CD4-positive, CD25-positive, alpha-beta regulatory T cell (primary cell): ENCODE measurements at regions not wholly inside any gene's neighbourhood (a gene's known extent, or its start where the extent isn't known, plus 50 kb on each side); places are given as distances from the start of the nearest gene placed in this dataset.

Source experiments
- ATAC-seq, 2 donors: fragments of 150-1000 bp; cut with Tn5 transposase; one replicate each; pipeline ENCODE4 v1.10.0; 2021; ENCODE audit warnings: low read depth in 2 of 2, moderate number of reproducible peaks in 2 of 2, moderate library complexity in 1 of 2
- DNase-seq, 3 donors: peaks; one replicate each; pipeline versions ENCODE4 v3.0.0 to v3.0.0-alpha.2; 2012 to 2022; ENCODE audit warnings: mixed read lengths in 1 of 3
- H3K27ac ChIP-seq: one replicate; pipeline ENCODE4 v1.7.0; 2013; ENCODE audit warnings: mild to moderate bottlenecking, low read length; ENCODE audit not compliant: insufficient read depth, poor library complexity, severe bottlenecking
- H3K27me3 ChIP-seq: one replicate; pipeline ENCODE4 v1.7.0; 2013; ENCODE audit warnings: low read length; ENCODE audit not compliant: control insufficient read depth, insufficient read depth
- H3K36me3 ChIP-seq: one replicate; pipeline ENCODE4 v1.7.0; 2013; ENCODE audit warnings: mild to moderate bottlenecking, low read length, moderate library complexity; ENCODE audit not compliant: control insufficient read depth, insufficient read depth
- H3K4me1 ChIP-seq: 2 replicates; pipeline ENCODE4 v1.7.0; 2013; ENCODE audit warnings: mild to moderate bottlenecking, low read length; ENCODE audit not compliant: insufficient read depth, control insufficient read depth, poor library complexity, severe bottlenecking
- H3K4me3 ChIP-seq: one replicate; pipeline ENCODE4 v1.7.0; 2013; ENCODE audit warnings: low read depth, mild to moderate bottlenecking, low read length, moderate library complexity
- H3K9me3 ChIP-seq, 2 experiments: 1 replicate in 1 of 2; 2 replicates in 1 of 2; pipeline ENCODE4 v1.7.0; 2013; ENCODE audit warnings: low read length in 2 of 2, mild to moderate bottlenecking in 1 of 2, moderate library complexity in 1 of 2; ENCODE audit not compliant: control insufficient read depth in 2 of 2
- H3K27ac Mint-ChIP-seq, 3 donors: one replicate each; pipeline ENCODE4 v1.8.0; 2020 to 2022; ENCODE audit warnings: mild to moderate bottlenecking in 3 of 3, mixed read lengths in 3 of 3, moderate library complexity in 2 of 3
- H3K27me3 Mint-ChIP-seq: one replicate; pipeline ENCODE4 v1.8.0; 2022; ENCODE audit warnings: mild to moderate bottlenecking, mixed read lengths
- H3K36me3 Mint-ChIP-seq: one replicate; pipeline ENCODE4 v1.8.0; 2020; ENCODE audit warnings: mixed read lengths
- H3K4me1 Mint-ChIP-seq, 4 donors: one replicate each; pipeline ENCODE4 v1.8.0; 2020 to 2022; ENCODE audit warnings: mixed read lengths in 4 of 4, mild to moderate bottlenecking in 1 of 4
- H3K4me3 Mint-ChIP-seq, 4 donors: one replicate each; pipeline ENCODE4 v1.8.0; 2020 to 2022; ENCODE audit warnings: mild to moderate bottlenecking in 4 of 4, mixed read lengths in 4 of 4, moderate library complexity in 3 of 4
- H3K9me3 Mint-ChIP-seq, 7 donors: one replicate each; pipeline ENCODE4 v1.8.0; 2020 to 2022; ENCODE audit warnings: mixed read lengths in 7 of 7, mild to moderate bottlenecking in 3 of 7, moderate library complexity in 2 of 7

GRCh38 chr3:168859574-168859973 lies 763.9 kb upstream of the GOLIM4 start:
- Histone ChIP-seq H3K27ac (no peak overlapping the region), H3K9me3 (no peaks in the 10 kb centered on the region), H3K4me3 (no peak overlapping the region), H3K4me1 (no peaks in the 10 kb centered on the region), H3K27me3 (no peaks in the 10 kb centered on the region), H3K36me3 (no peaks in the 10 kb centered on the region)
- Mint-ChIP-seq H3K27me3 (no peaks in the 10 kb centered on the region), H3K27ac (no peak overlapping the region), H3K4me1 (no peaks in the 10 kb centered on the region), H3K36me3 (no peaks in the 10 kb centered on the region), H3K4me3 (no peak overlapping the region), H3K9me3 (peaks cover 0 to 15% (median 3%) of the 10 kb centered on the region in 7 donors)
- DNase-seq, result no peak
- no peak for ATAC-seq

GRCh38 chr3:168859143-168859542 lies 763.4 kb upstream of the GOLIM4 start:
- H3K27ac Mint-ChIP-seq, result no peak overlapping the region
- H3K4me1 Mint-ChIP-seq, result no peaks in the 10 kb centered on the region
- Histone ChIP-seq H3K4me3 (no peak overlapping the region), H3K4me1 (no peaks in the 10 kb centered on the region), H3K27me3 (no peaks in the 10 kb centered on the region), H3K27ac (no peak overlapping the region), H3K9me3 (no peaks in the 10 kb centered on the region), H3K36me3 (no peaks in the 10 kb centered on the region)
- H3K36me3 Mint-ChIP-seq, result no peaks in the 10 kb centered on the region
- no peak overlapping the region for H3K4me3 Mint-ChIP-seq
- no peaks in the 10 kb centered on the region for H3K27me3 Mint-ChIP-seq
- ATAC-seq (no peak), DNase-seq (no peak)
- H3K9me3 Mint-ChIP-seq, result peaks cover 0 to 15% (median 4%) of the 10 kb centered on the region in 7 donors

- Histone ChIP-seq H3K36me3 (no peaks in the 10 kb centered on the region), H3K27me3 (no peaks in the 10 kb centered on the region), H3K4me3 (no peak overlapping the region), H3K4me1 (no peaks in the 10 kb centered on the region), H3K27ac (no peak overlapping the region), H3K9me3 (no peaks in the 10 kb centered on the region)
- H3K27ac Mint-ChIP-seq, result no peak overlapping the region
- no peaks in the 10 kb centered on the region for H3K27me3 Mint-ChIP-seq
- no peak overlapping the region for H3K4me3 Mint-ChIP-seq
- ATAC-seq (no peak), DNase-seq (no peak)
- no peaks in the 10 kb centered on the region for H3K4me1 Mint-ChIP-seq
- no peaks in the 10 kb centered on the region for H3K36me3 Mint-ChIP-seq
- peaks cover 0 to 17% (median 5%) of the 10 kb centered on the region in 7 donors for H3K9me3 Mint-ChIP-seq
Measured at GRCh38 chr3:168858327-168858726, 762.6 kb upstream of the GOLIM4 start.

- Mint-ChIP-seq H3K27me3 (no peaks in the 10 kb centered on the region), H3K4me3 (no peak overlapping the region), H3K27ac (no peak overlapping the region), H3K4me1 (no peaks in the 10 kb centered on the region), H3K9me3 (peaks cover 0 to 10% (median 5%) of the 10 kb centered on the region in 7 donors), H3K36me3 (no peaks in the 10 kb centered on the region)
- no peak overlapping the region for H3K27ac ChIP-seq
- no peaks in the 10 kb centered on the region for H3K36me3 ChIP-seq
- no peaks in the 10 kb centered on the region for H3K27me3 ChIP-seq
- H3K4me3 ChIP-seq, result no peak overlapping the region
- no peaks in the 10 kb centered on the region for H3K4me1 ChIP-seq
- no peaks in the 10 kb centered on the region for H3K9me3 ChIP-seq
- DNase-seq, result no peak
- ATAC-seq, result no peak
Measured at GRCh38 chr3:168850109-168850508, 754.4 kb upstream of the GOLIM4 start.

GRCh38 chr3:168847291-168847883 lies 751.7 kb upstream of the GOLIM4 start:
- ATAC-seq (no peak), DNase-seq (peak in 1 of 3 donors; percentile 14)
- Mint-ChIP-seq H3K4me3 (no peak overlapping the region), H3K4me1 (no peaks in the 10 kb centered on the region), H3K36me3 (no peaks in the 10 kb centered on the region), H3K27me3 (no peaks in the 10 kb centered on the region), H3K27ac (no peak overlapping the region), H3K9me3 (peaks cover 0 to 8% (median 3%) of the 10 kb centered on the region in 7 donors)
- no peaks in the 10 kb centered on the region for H3K36me3 ChIP-seq
- no peak overlapping the region for H3K4me3 ChIP-seq
- no peaks in the 10 kb centered on the region for H3K4me1 ChIP-seq
- H3K27ac ChIP-seq, result no peak overlapping the region
- no peaks in the 10 kb centered on the region for H3K27me3 ChIP-seq
- no peaks in the 10 kb centered on the region for H3K9me3 ChIP-seq

GRCh38 chr3:168844894-168845482 lies 749.3 kb upstream of the GOLIM4 start:
- Mint-ChIP-seq H3K9me3 (peaks cover 0 to 3% (median 0%) of the 10 kb centered on the region in 7 donors), H3K27me3 (no peaks in the 10 kb centered on the region), H3K36me3 (no peaks in the 10 kb centered on the region), H3K4me1 (no peaks in the 10 kb centered on the region), H3K4me3 (no peak overlapping the region), H3K27ac (no peak overlapping the region)
- Histone ChIP-seq H3K27me3 (no peaks in the 10 kb centered on the region), H3K36me3 (no peaks in the 10 kb centered on the region), H3K9me3 (no peaks in the 10 kb centered on the region), H3K4me3 (no peak overlapping the region), H3K27ac (no peak overlapping the region), H3K4me1 (no peaks in the 10 kb centered on the region)
- ATAC-seq (no peak), DNase-seq (no peak)

- peaks cover 0 to 3% (median 0%) of the 10 kb centered on the region in 7 donors for H3K9me3 Mint-ChIP-seq
- no peaks in the 10 kb centered on the region for H3K4me1 ChIP-seq
- ATAC-seq, result no peak
- no peaks in the 10 kb centered on the region for H3K27me3 Mint-ChIP-seq
- no peaks in the 10 kb centered on the region for H3K36me3 ChIP-seq
- no peaks in the 10 kb centered on the region for H3K4me1 Mint-ChIP-seq
- no peak for DNase-seq
- no peaks in the 10 kb centered on the region for H3K36me3 Mint-ChIP-seq
- no peak overlapping the region for H3K27ac ChIP-seq
- H3K27ac Mint-ChIP-seq, result no peak overlapping the region
- no peak overlapping the region for H3K4me3 ChIP-seq
- H3K27me3 ChIP-seq, result no peaks in the 10 kb centered on the region
- no peak overlapping the region for H3K4me3 Mint-ChIP-seq
- no peaks in the 10 kb centered on the region for H3K9me3 ChIP-seq
Measured at GRCh38 chr3:168844472-168844871, 748.7 kb upstream of the GOLIM4 start.

GRCh38 chr3:168843481-168843880 lies 747.8 kb upstream of the GOLIM4 start:
- Histone ChIP-seq H3K4me1 (no peaks in the 10 kb centered on the region), H3K36me3 (no peaks in the 10 kb centered on the region), H3K9me3 (no peaks in the 10 kb centered on the region), H3K27ac (no peak overlapping the region), H3K27me3 (no peaks in the 10 kb centered on the region), H3K4me3 (no peak overlapping the region)
- Mint-ChIP-seq H3K9me3 (peaks cover 0 to 3% (median 1%) of the 10 kb centered on the region in 7 donors), H3K4me1 (no peaks in the 10 kb centered on the region), H3K27ac (no peak overlapping the region), H3K36me3 (no peaks in the 10 kb centered on the region), H3K4me3 (no peak overlapping the region), H3K27me3 (no peaks in the 10 kb centered on the region)
- ATAC-seq, result no peak
- no peak for DNase-seq
